HEK293T (cell line): ENCODE measurements at regions not wholly inside any gene's neighbourhood (a gene's known extent, or its start where the extent isn't known, plus 50 kb on each side); places are given as distances from the start of the nearest gene placed in this dataset.
"Not testable (repeated sequence)": the region's sequence is repeated elsewhere in the genome, so short reads cannot be mapped to it uniquely, and the experiment has no call there.

Experiments
- CTCF ChIA-PET: fragments of 350-600 bp; formaldehyde crosslinking; extraction: SDS; loops from one replicate; lab custom pipeline; 2021; ENCODE audit warnings: antibody characterized with exemption, inconsistent platforms; lab: Yijun Ruan, JAX
- POLR2A ChIA-PET: fragments of 350-600 bp; formaldehyde crosslinking; extraction: SDS; loops from one replicate; lab custom pipeline; 2020; ENCODE audit warnings: antibody characterized with exemption, inconsistent platforms; lab: Yijun Ruan, JAX
- DNase-seq: peaks from one replicate; pipeline ENCODE4 v3.0.0; 2012; ENCODE audit warnings: mixed read lengths; ENCODE audit errors: extremely low spot score
- ARNT ChIP-seq: fragments of 450-650 bp; IDR thresholded peaks from 2 replicates; pipeline ENCODE4 v1.6.1; 2017; ENCODE audit warnings: mild to moderate bottlenecking
- BHLHE40 ChIP-seq: fragments of 450-650 bp; IDR thresholded peaks from 2 replicates; pipeline ENCODE4 v1.6.1; 2016; ENCODE audit warnings: mild to moderate bottlenecking, moderate library complexity, borderline replicate concordance
- CTBP1 ChIP-seq: fragments of 450-650 bp; IDR thresholded peaks from 2 replicates; pipeline ENCODE4 v1.6.1; 2016; ENCODE audit warnings: borderline replicate concordance
- ELF4 ChIP-seq: fragments of 450-650 bp; IDR thresholded peaks from 2 replicates; pipeline ENCODE4 v1.6.1; 2017; ENCODE audit warnings: antibody characterized with exemption
- FOXA1 ChIP-seq: fragments of 450-650 bp; IDR thresholded peaks from 2 replicates; pipeline ENCODE4 v1.6.1; 2016; ENCODE audit warnings: mild to moderate bottlenecking
- FOXK2 ChIP-seq: fragments of 450-650 bp; IDR thresholded peaks from 2 replicates; pipeline ENCODE4 v1.6.1; 2016; ENCODE audit warnings: mild to moderate bottlenecking
- FOXM1 ChIP-seq: fragments of 450-650 bp; IDR thresholded peaks from 2 replicates; pipeline ENCODE4 v1.6.1; 2017; ENCODE audit warnings: mild to moderate bottlenecking, borderline replicate concordance
- HDGF ChIP-seq: fragments of 450-650 bp; IDR thresholded peaks from 2 replicates; pipeline ENCODE4 v1.6.1; 2017; ENCODE audit warnings: antibody characterized with exemption, borderline replicate concordance
- L3MBTL2 ChIP-seq: fragments of 450-650 bp; conservative IDR thresholded peaks from 2 replicates; pipeline ENCODE4 v1.6.1; 2016; ENCODE audit warnings: mild to moderate bottlenecking
- LEF1 ChIP-seq: fragments of 450-650 bp; IDR thresholded peaks from 2 replicates; pipeline ENCODE4 v1.6.1; 2017; ENCODE audit warnings: mild to moderate bottlenecking, borderline replicate concordance
- NFRKB ChIP-seq: fragments of 450-650 bp; IDR thresholded peaks from 2 replicates; pipeline ENCODE4 v1.6.1; 2016; ENCODE audit warnings: mild to moderate bottlenecking, moderate library complexity
- PKNOX1 ChIP-seq: fragments of 450-650 bp; IDR thresholded peaks from 2 replicates; pipeline ENCODE4 v1.6.1; 2016
- SP1 ChIP-seq: fragments of 450-650 bp; IDR thresholded peaks from 2 replicates; pipeline ENCODE4 v1.6.1; 2017
- SUZ12 ChIP-seq: fragments of 450-650 bp; IDR thresholded peaks from 2 replicates; pipeline ENCODE4 v1.6.1; 2016; ENCODE audit warnings: mild to moderate bottlenecking
- TARDBP ChIP-seq: fragments of 450-650 bp; IDR thresholded peaks from 2 replicates; pipeline ENCODE4 v1.6.1; 2016
- ZNF384 ChIP-seq: fragments of 450-650 bp; IDR thresholded peaks from 2 replicates; pipeline ENCODE4 v1.6.1; 2016

GRCh38 chr1:234835239-234835638 lies 225.3 kb upstream of the IRF2BP2 start:
- TF ChIP-seq SUZ12, result no peak
- TF ChIP-seq FOXK2, result no peak
- TF ChIP-seq BHLHE40, result no peak
- no peak for TF ChIP-seq NFRKB
- no peak for TF ChIP-seq CTBP1
- TF ChIP-seq TARDBP, result no peak
- no peak for TF ChIP-seq ZNF384
- TF ChIP-seq SP1, result no peak
- no peak for TF ChIP-seq PKNOX1
- TF ChIP-seq ARNT, result no peak
- no peak for TF ChIP-seq FOXA1
- no peak for TF ChIP-seq FOXM1
- TF ChIP-seq ELF4, result no peak
- no peak for TF ChIP-seq L3MBTL2
- no peak for TF ChIP-seq LEF1
- no peak for TF ChIP-seq HDGF

GRCh38 chr1:234833646-234834045 lies 223.7 kb upstream of the IRF2BP2 start:
- DNase-seq, result no peak
- CTCF ChIA-PET, result no interaction called here
- POLR2A ChIA-PET, result no interaction called here
- TF ChIP-seq NFRKB (no peak), PKNOX1 (no peak)

More at GRCh38 chr1:234835239-234835638, 225.3 kb upstream of the IRF2BP2 start:
- ChIA-PET POLR2A (interaction anchor here (1.9 kb wide), 1 partner anchor 110 kb away, joined by 6 read pairs; no protein-coding TSS in a partner anchor), CTCF (no interaction called here)
- DNase-seq, result no peak

- no peak for DNase-seq
- ChIA-PET CTCF (no interaction called here), POLR2A (no interaction called here)
- no peak for TF ChIP-seq SUZ12
These were observed 223.1 kb upstream of the IRF2BP2 start for GRCh38 chr1:234833118-234833517.

- TF ChIP-seq HDGF (no peak), NFRKB (no peak), CTBP1 (no peak)
- ChIA-PET POLR2A (no interaction called here), CTCF (interaction anchor here (0.6 kb wide), 1 partner anchor 1518 kb away, joined by 6 read pairs; no protein-coding TSS in a partner anchor)
- DNase-seq, result no peak
These were observed 217.7 kb upstream of the IRF2BP2 start for GRCh38 chr1:234827656-234828055.

GRCh38 chr1:234827181-234827580 lies 217.2 kb upstream of the IRF2BP2 start:
- no peak for DNase-seq
- TF ChIP-seq NFRKB, result no peak
- no peak for TF ChIP-seq TARDBP
- no peak for TF ChIP-seq ARNT
- TF ChIP-seq BHLHE40, result no peak
- TF ChIP-seq LEF1, result no peak
- TF ChIP-seq SP1, result no peak
- TF ChIP-seq ZNF384, result no peak
- no peak for TF ChIP-seq FOXK2
- TF ChIP-seq HDGF, result no peak
- no peak for TF ChIP-seq PKNOX1
- no peak for TF ChIP-seq L3MBTL2
- TF ChIP-seq CTBP1, result no peak
- TF ChIP-seq FOXA1, result no peak
- no peak for TF ChIP-seq SUZ12
- no peak for TF ChIP-seq FOXM1
- no peak for TF ChIP-seq ELF4
- ChIA-PET POLR2A (no interaction called here), CTCF (interaction anchor here (0.6 to 0.7 kb wide), 2 partner anchors 249 to 1519 kb away, joined by 3 to 6 read pairs; no protein-coding TSS in a partner anchor)

GRCh38 chr1:234826352-234826751 lies 216.4 kb upstream of the IRF2BP2 start:
- POLR2A ChIA-PET, result no interaction called here
- DNase-seq, result no peak
- CTCF ChIA-PET, result interaction anchor here (0.7 kb wide), 1 partner anchor 249 kb away, joined by 3 read pairs; no protein-coding TSS in a partner anchor
- TF ChIP-seq ARNT (no peak), HDGF (no peak), CTBP1 (no peak), L3MBTL2 (no peak), SUZ12 (no peak), FOXK2 (no peak), FOXM1 (no peak), BHLHE40 (no peak), PKNOX1 (no peak), TARDBP (no peak), FOXA1 (no peak)

GRCh38 chr1:234825498-234826165 lies 215.7 kb upstream of the IRF2BP2 start:
- TF ChIP-seq LEF1 (no peak), NFRKB (no peak), ARNT (no peak), FOXM1 (no peak), ELF4 (no peak), FOXK2 (no peak), PKNOX1 (no peak), CTBP1 (no peak), SP1 (no peak), SUZ12 (no peak), BHLHE40 (no peak), ZNF384 (no peak), FOXA1 (no peak), HDGF (no peak), TARDBP (no peak), L3MBTL2 (no peak)
- ChIA-PET POLR2A (no interaction called here), CTCF (no interaction called here)
- no peak for DNase-seq

- POLR2A ChIA-PET, DNase-seq, CTCF ChIA-PET: not testable (repeated sequence)
These were observed 214.9 kb upstream of the IRF2BP2 start for GRCh38 chr1:234824836-234825235.
